ENCODE measurements at regions not wholly inside any gene's neighbourhood (a gene's known extent, or its start where the extent isn't known, plus 50 kb on each side); places are given as distances from the start of the nearest gene placed in this dataset.
"Not testable (repeated sequence)": the region's sequence is repeated elsewhere in the genome, so short reads cannot be mapped to it uniquely, and the experiment has no call there.

DNA sequence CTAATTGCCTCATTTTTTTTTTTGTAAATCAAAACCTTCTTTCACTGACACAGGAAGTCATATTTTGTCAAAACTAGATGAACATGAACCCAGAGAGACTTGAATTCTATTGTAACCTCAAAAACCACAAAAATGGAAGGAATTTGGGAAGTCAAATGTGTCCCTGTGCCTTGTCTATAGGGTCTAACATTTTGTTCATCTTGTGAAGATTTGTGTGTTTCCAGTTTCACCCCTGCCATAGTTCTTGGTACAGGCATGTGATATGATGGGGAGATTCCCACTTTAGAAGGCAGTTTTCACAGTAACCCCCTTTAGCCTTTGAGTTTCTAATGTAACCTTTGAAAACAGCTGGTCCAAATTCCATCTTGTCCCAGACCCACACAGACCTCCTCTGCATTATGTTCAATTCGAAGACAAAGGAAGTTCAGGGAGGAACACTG, 318.5 kb upstream of the ADAMTS9 start:
- ChIA-PET POLR2A (no interaction called here), CTCF (no interaction called here)
- DNase-seq (ENCODE audit: low read depth, low spot score) = no peak
- Histone ChIP-seq H3K9me3 (ENCODE audit: control insufficient read depth, insufficient read depth, low read length) (no peaks in the 10 kb centered on the region), H3K27ac (ENCODE audit: low read depth, low read length) (no peak overlapping the region), H3K4me3 (ENCODE audit: low read depth, low read length) (no peak overlapping the region), H3K27me3 (ENCODE audit: control insufficient read depth, insufficient read depth, low read length) (no peaks in the 10 kb centered on the region)
- TF ChIP-seq CTCF (IDR thresholded peaks at IDR 0.05; ENCODE audit: low read depth, low read length) = no peak

GRCh38 chr3:65005486-65005885, 317.7 kb upstream of the ADAMTS9 start:
- no peak overlapping the region for H3K4me3 ChIP-seq (ENCODE audit: low read depth, low read length)
- no peak for DNase-seq (ENCODE audit: low read depth, low spot score)
- no peaks in the 10 kb centered on the region for H3K27me3 ChIP-seq (ENCODE audit: control insufficient read depth, insufficient read depth, low read length)
- ChIA-PET CTCF (no interaction called here), POLR2A (no interaction called here)
- no peak overlapping the region for H3K27ac ChIP-seq (ENCODE audit: low read depth, low read length)
- H3K9me3 ChIP-seq (ENCODE audit: control insufficient read depth, insufficient read depth, low read length) = no peaks in the 10 kb centered on the region
- no peak for TF ChIP-seq CTCF (IDR thresholded peaks at IDR 0.05; ENCODE audit: low read depth, low read length)

- no peak for TF ChIP-seq CTCF (IDR thresholded peaks at IDR 0.05; ENCODE audit: low read depth, low read length)
- ChIA-PET CTCF (no interaction called here), POLR2A (no interaction called here)
- no peak overlapping the region for H3K27ac ChIP-seq (ENCODE audit: low read depth, low read length)
- H3K4me3 ChIP-seq (ENCODE audit: low read depth, low read length) = no peak overlapping the region
- no peaks in the 10 kb centered on the region for H3K27me3 ChIP-seq (ENCODE audit: control insufficient read depth, insufficient read depth, low read length)
- DNase-seq (ENCODE audit: low read depth, low spot score) = no peak
- no peaks in the 10 kb centered on the region for H3K9me3 ChIP-seq (ENCODE audit: control insufficient read depth, insufficient read depth, low read length)
These were observed 317.0 kb upstream of the ADAMTS9 start for GRCh38 chr3:65004795-65005295.

DNA sequence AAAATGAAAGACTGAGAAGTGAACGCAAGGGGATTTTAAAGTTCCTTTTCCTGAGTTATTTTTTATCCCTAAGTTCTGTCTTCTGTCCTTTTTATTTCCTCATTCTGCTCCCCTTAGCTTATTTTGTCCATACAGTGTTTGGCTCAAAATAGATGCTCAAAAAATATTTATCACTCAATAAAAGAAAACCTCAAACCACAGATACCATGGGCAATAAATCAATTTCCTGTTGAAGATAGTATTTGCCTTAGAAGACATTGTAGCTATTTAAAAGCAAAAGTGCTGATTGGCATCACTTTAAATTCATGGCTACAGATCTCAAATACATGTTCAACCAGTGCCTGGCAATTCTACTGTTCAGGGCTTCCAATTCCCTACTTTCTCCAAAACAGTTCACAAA, 316.5 kb upstream of the ADAMTS9 start:
- ChIA-PET POLR2A (no interaction called here), CTCF (no interaction called here)
- Histone ChIP-seq H3K27me3 (ENCODE audit: control insufficient read depth, insufficient read depth, low read length) (no peaks in the 10 kb centered on the region), H3K27ac (ENCODE audit: low read depth, low read length) (no peak overlapping the region), H3K4me3 (ENCODE audit: low read depth, low read length) (no peak overlapping the region), H3K9me3 (ENCODE audit: control insufficient read depth, insufficient read depth, low read length) (no peaks in the 10 kb centered on the region)
- no peak for DNase-seq (ENCODE audit: low read depth, low spot score)
- no peak for TF ChIP-seq CTCF (IDR thresholded peaks at IDR 0.05; ENCODE audit: low read depth, low read length)

GRCh38 chr3:65001119-65001518, 313.3 kb upstream of the ADAMTS9 start:
- POLR2A ChIA-PET; H3K27ac ChIP-seq (ENCODE audit: low read depth, low read length); DNase-seq (ENCODE audit: low read depth, low spot score); H3K27me3 ChIP-seq (ENCODE audit: control insufficient read depth, insufficient read depth, low read length); CTCF ChIA-PET; H3K9me3 ChIP-seq (ENCODE audit: control insufficient read depth, insufficient read depth, low read length); H3K4me3 ChIP-seq (ENCODE audit: low read depth, low read length): not testable (repeated sequence)

DNA sequence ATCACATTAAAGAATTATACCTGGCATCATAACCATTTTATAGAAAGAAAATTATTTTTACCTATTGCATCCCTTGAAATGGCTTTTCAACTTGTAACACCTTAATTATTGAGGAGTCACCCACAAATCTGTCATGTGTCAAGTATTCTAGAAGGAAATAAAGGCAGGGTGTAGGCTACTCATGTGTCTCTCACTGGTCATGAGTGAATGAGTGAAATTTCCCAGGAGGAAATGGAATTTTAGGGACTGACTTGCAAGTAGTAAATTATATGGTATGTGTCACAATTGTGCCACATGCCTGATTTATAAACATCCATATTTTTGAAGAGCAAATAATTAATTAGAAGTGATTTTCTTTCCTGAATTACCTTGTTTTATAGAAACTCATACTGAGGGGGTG, 310.5 kb upstream of the ADAMTS9 start:
- DNase-seq (ENCODE audit: low read depth, low spot score) = no peak
- ChIA-PET POLR2A (no interaction called here), CTCF (no interaction called here)
- H3K9me3 ChIP-seq (ENCODE audit: control insufficient read depth, insufficient read depth, low read length) = no peaks in the 10 kb centered on the region
- TF ChIP-seq CTCF (IDR thresholded peaks at IDR 0.05; ENCODE audit: low read depth, low read length) = no peak
- no peaks in the 10 kb centered on the region for H3K27me3 ChIP-seq (ENCODE audit: control insufficient read depth, insufficient read depth, low read length)
- no peak overlapping the region for H3K27ac ChIP-seq (ENCODE audit: low read depth, low read length)
- H3K4me3 ChIP-seq (ENCODE audit: low read depth, low read length) = no peak overlapping the region
